ENCODE measurements at regions not wholly inside any gene's neighbourhood (a gene's known extent, or its start where the extent isn't known, plus 50 kb on each side); places are given as distances from the start of the nearest gene placed in this dataset.

GRCh38 chrX:40887476-40887875 lies 152.1 kb upstream of the MED14 start:
- TF ChIP-seq POLR2AphosphoS5 (IDR thresholded peaks at IDR 0.05) = no peak
- TF ChIP-seq CTCF (IDR thresholded peaks at IDR 0.05) = no peak

Measured in upper lobe of left lung (tissue), 4 donors.